ENCODE measurements at regions not wholly inside any gene's neighbourhood (a gene's known extent, or its start where the extent isn't known, plus 50 kb on each side); places are given as distances from the start of the nearest gene placed in this dataset.

- Histone ChIP-seq H3K4me1 (ENCODE audit: control insufficient read depth in 1 of 2, insufficient read depth in 2 of 2, low read length in 2 of 2) (no peaks in the 10 kb centered on the region), H3K9me3 (ENCODE audit: control insufficient read depth in 1 of 2, insufficient read depth in 1 of 2, low read depth in 1 of 2, low read length in 2 of 2) (no peaks in the 10 kb centered on the region), H3K79me2 (ENCODE audit: insufficient read depth, low read length) (no peaks in the 10 kb centered on the region), H3K27me3 (ENCODE audit: insufficient read depth, low read length) (no peaks in the 10 kb centered on the region), H4K20me1 (ENCODE audit: insufficient read depth) (no peaks in the 10 kb centered on the region), H3K27ac (ENCODE audit: low read depth, low read length) (no peak overlapping the region), H2AFZ (ENCODE audit: low read depth, low read length, poor library complexity, severe bottlenecking) (no peak overlapping the region), H3K4me3 (replicated peaks in 1 of 2; ENCODE audit: low read depth in 1 of 2, low read length in 2 of 2) (no peak overlapping the region), H3K9me2 (ENCODE audit: insufficient read depth) (no peaks in the 10 kb centered on the region), H3K4me2 (ENCODE audit: low read length) (no peak overlapping the region), H3K36me3 (ENCODE audit: control insufficient read depth in 1 of 2, insufficient read depth in 2 of 2, low read length in 2 of 2) (no peaks in the 10 kb centered on the region), H3K9ac (ENCODE audit: low read length) (no peak overlapping the region)
- CTCF ChIA-PET, result no interaction called here
- no peak for DNase-seq (ENCODE audit: low read depth, low spot score)
- intact Hi-C loops (cut with micrococcal nuclease), result no loop called here
- POLR2A ChIA-PET, result no interaction called here
- ATAC-seq, result peak; percentile 46; the same call in 1 of the 2 replicates
- no TSS peak for BruUV-seq (replicated peaks)
- TF ChIP-seq TCF7L2 (IDR thresholded peaks at IDR 0.05; ENCODE audit: borderline replicate concordance, extremely low read depth, insufficient read depth, insufficient read length) (no peak), CTCF (IDR thresholded peaks at IDR 0.05 in 2 of 3, conservative IDR thresholded peaks at IDR 0.05 in 1 of 3; ENCODE audit: borderline replicate concordance in 1 of 3, insufficient read depth in 1 of 3, low read depth in 2 of 3, low read length in 2 of 3) (peak in 1 of 3 experiments; percentile 8; a peak in 1 of 6 replicates), EZH2phosphoT487 (IDR thresholded peaks at IDR 0.05; ENCODE audit: borderline replicate concordance) (no peak)
- RAD21 ChIA-PET (ENCODE audit: low non-redundant PET in 1 of 2, low total read pairs in 2 of 2, uncharacterized antibody in 2 of 2, unreplicated experiment in 2 of 2), result no interaction called here
Observed at GRCh38 chr9:120324996-120325642, 254.8 kb downstream of the CDK5RAP2 start.

GRCh38 chr9:120324461-120324860 is 255.5 kb downstream of the CDK5RAP2 start:
- intact Hi-C loops (cut with micrococcal nuclease), result no loop called here
- Histone ChIP-seq H3K4me1 (ENCODE audit: control insufficient read depth in 1 of 2, insufficient read depth in 2 of 2, low read length in 2 of 2) (no peaks in the 10 kb centered on the region), H3K27ac (ENCODE audit: low read depth, low read length) (no peak overlapping the region), H3K27me3 (ENCODE audit: insufficient read depth, low read length) (no peaks in the 10 kb centered on the region), H3K36me3 (ENCODE audit: control insufficient read depth in 1 of 2, insufficient read depth in 2 of 2, low read length in 2 of 2) (no peaks in the 10 kb centered on the region), H3K9me3 (ENCODE audit: control insufficient read depth in 1 of 2, insufficient read depth in 1 of 2, low read depth in 1 of 2, low read length in 2 of 2) (no peaks in the 10 kb centered on the region), H2AFZ (ENCODE audit: low read depth, low read length, poor library complexity, severe bottlenecking) (no peak overlapping the region), H3K9ac (ENCODE audit: low read length) (no peak overlapping the region), H4K20me1 (ENCODE audit: insufficient read depth) (no peaks in the 10 kb centered on the region), H3K79me2 (ENCODE audit: insufficient read depth, low read length) (no peaks in the 10 kb centered on the region), H3K4me3 (replicated peaks in 1 of 2; ENCODE audit: low read depth in 1 of 2, low read length in 2 of 2) (no peak overlapping the region), H3K4me2 (ENCODE audit: low read length) (no peak overlapping the region), H3K9me2 (ENCODE audit: insufficient read depth) (no peaks in the 10 kb centered on the region)
- TF ChIP-seq CBX3 (IDR thresholded peaks at IDR 0.05; ENCODE audit: low read depth) (no peak), POLR2AphosphoS5 (IDR thresholded peaks at IDR 0.05; ENCODE audit: low read depth, low read length) (no peak), POLR2A (IDR thresholded peaks at IDR 0.05; ENCODE audit: borderline replicate concordance, extremely low read depth, insufficient read depth, insufficient read length) (no peak), EGR1 (IDR thresholded peaks at IDR 0.05; ENCODE audit: low read depth) (no peak), REST (IDR thresholded peaks at IDR 0.05; ENCODE audit: low read depth) (no peak), RAD21 (IDR thresholded peaks at IDR 0.05; ENCODE audit: low read depth) (no peak), ZBTB33 (IDR thresholded peaks at IDR 0.05; ENCODE audit: extremely low read depth, insufficient replicate concordance, low read length) (no peak)
- DNase-seq (ENCODE audit: low read depth, low spot score) (no peak), ATAC-seq (no peak)
- CTCF ChIA-PET, result no interaction called here
- no TSS peak for BruUV-seq (replicated peaks)
- RAD21 ChIA-PET (ENCODE audit: low non-redundant PET in 1 of 2, low total read pairs in 2 of 2, uncharacterized antibody in 2 of 2, unreplicated experiment in 2 of 2), result no interaction called here
- POLR2A ChIA-PET, result no interaction called here

All from HCT116 (cell line).